Keratinocyte (primary cell): ENCODE measurements at regions not wholly inside any gene's neighbourhood (a gene's known extent, or its start where the extent isn't known, plus 50 kb on each side); places are given as distances from the start of the nearest gene placed in this dataset.

Experiments used
- DNase-seq: peaks from one replicate; pipeline ENCODE4 v3.0.0-alpha.2; 2011; ENCODE audit warnings: low read depth, missing footprints, low spot score
- FAIRE-seq: peaks from 2 replicates; lab custom pipeline; 2011; peaks lifted over from hg19 to GRCh38; lab: Jason Lieb, UNC
- H2AFZ ChIP-seq: 2 replicates; pipeline ENCODE4 v1.6.0; 2012; ENCODE audit warnings: low read length, control low read depth, inconsistent platforms; ENCODE audit not compliant: control insufficient read depth
- H3K27ac ChIP-seq: 2 replicates; pipeline ENCODE4 v1.5.1; 2011; ENCODE audit warnings: low read length; ENCODE audit not compliant: control insufficient read depth, insufficient read depth
- H3K27me3 ChIP-seq: 3 replicates; pipeline ENCODE4 v1.6.0; 2011; ENCODE audit warnings: low read length; ENCODE audit not compliant: control insufficient read depth, insufficient read depth; ENCODE audit errors: extremely low read depth
- H3K36me3 ChIP-seq, 2 experiments: 2 replicates in 1 of 2; 3 replicates in 1 of 2; pipeline ENCODE4 v1.5.1; 2011; ENCODE audit warnings: low read length in 2 of 2, mild to moderate bottlenecking in 1 of 2; ENCODE audit not compliant: control insufficient read depth in 2 of 2, insufficient read depth in 2 of 2; ENCODE audit errors: extremely low read depth in 1 of 2
- H3K4me1 ChIP-seq: 3 replicates; pipeline ENCODE4 v1.5.1; 2011; ENCODE audit warnings: low read length; ENCODE audit not compliant: control insufficient read depth, insufficient read depth; ENCODE audit errors: extremely low read depth
- H3K4me2 ChIP-seq: 3 replicates; pipeline ENCODE4 v1.6.0; 2011; ENCODE audit warnings: low read depth, low read length; ENCODE audit not compliant: control insufficient read depth, insufficient read depth; ENCODE audit errors: extremely low read depth
- H3K4me3 ChIP-seq, 3 experiments: fragments of 200-600 bp in 1 of 3; sonication (generic) in 1 of 3; 2 replicates in 2 of 3; 3 replicates in 1 of 3; pipeline ENCODE4 v1.5.1; 2011 to 2016; ENCODE audit warnings: low read length in 3 of 3, mild to moderate bottlenecking in 3 of 3, control low read depth in 2 of 3, inconsistent platforms in 1 of 3, low read depth in 1 of 3, mixed read lengths in 1 of 3, mixed run types in 1 of 3, moderate library complexity in 1 of 3; ENCODE audit not compliant: control insufficient read depth in 2 of 3, insufficient read depth in 2 of 3; ENCODE audit errors: extremely low read depth in 1 of 3
- H3K79me2 ChIP-seq: 2 replicates; pipeline ENCODE4 v1.6.0; 2012; ENCODE audit warnings: low read length; ENCODE audit not compliant: control insufficient read depth, insufficient read depth
- H3K9ac ChIP-seq: 3 replicates; pipeline ENCODE4 v1.6.0; 2011; ENCODE audit warnings: low read length; ENCODE audit not compliant: control insufficient read depth, insufficient read depth; ENCODE audit errors: extremely low read depth
- H3K9me1 ChIP-seq: 3 replicates; pipeline ENCODE4 v1.6.0; 2011; ENCODE audit warnings: low read length; ENCODE audit not compliant: control insufficient read depth, insufficient read depth; ENCODE audit errors: extremely low read depth
- H3K9me3 ChIP-seq: 2 replicates; pipeline ENCODE4 v1.5.1; 2012; ENCODE audit warnings: low read depth, low read length; ENCODE audit not compliant: control insufficient read depth
- H4K20me1 ChIP-seq: 3 replicates; pipeline ENCODE4 v1.6.0; 2011; ENCODE audit warnings: low read length; ENCODE audit not compliant: control insufficient read depth, insufficient read depth; ENCODE audit errors: extremely low read depth
- CTCF ChIP-seq, 3 experiments: IDR thresholded peaks in 1 of 3; conservative IDR thresholded peaks in 1 of 3; optimal IDR thresholded peaks in 1 of 3; 2 replicates in 2 of 3; 3 replicates in 1 of 3; pipeline versions ENCODE3 to v1.5.1; 2011; ENCODE audit warnings: low read length in 3 of 3, mild to moderate bottlenecking in 3 of 3, moderate library complexity in 2 of 3, control low read depth in 1 of 3, inconsistent platforms in 1 of 3; ENCODE audit not compliant: insufficient read depth in 2 of 3; ENCODE audit errors: extremely low read depth in 1 of 3
- EZH2 ChIP-seq: IDR thresholded peaks from one replicate; pipeline ENCODE4 v1.6.1; 2012; ENCODE audit warnings: inconsistent platforms, mild to moderate bottlenecking, low read length, moderate library complexity
- dilution Hi-C: fragments of 300-500 bp; cut with MboI; formaldehyde crosslinking; loops from one replicate; pipeline ENCODE4 v1.7.0; 2020; ENCODE audit warnings: low sequenced_read_pairs; ENCODE audit not compliant: extremely low pct_ligation_motif_present

GRCh38 chr9:78577156-78577906 is 280.4 kb downstream of the PSAT1 start:
- H3K9me1 ChIP-seq, result no peaks in the 10 kb centered on the region
- no peak for FAIRE-seq
- H3K9me3 ChIP-seq, result no peaks in the 10 kb centered on the region
- H3K4me2 ChIP-seq, result no peak overlapping the region
- no peak overlapping the region for H3K4me3 ChIP-seq
- dilution Hi-C loops, result no loop called here
- H2AFZ ChIP-seq, result no peak overlapping the region
- no peak for TF ChIP-seq CTCF (optimal IDR thresholded peaks at IDR 0.05 in 1 of 3, IDR thresholded peaks at IDR 0.05 in 1 of 3, conservative IDR thresholded peaks at IDR 0.05 in 1 of 3; ENCODE audit: extremely low read depth in 1 of 3, insufficient read depth in 2 of 3, low read length in 3 of 3)
- TF ChIP-seq EZH2, result no peak
- DNase-seq, result no peak
- no peak overlapping the region for H3K9ac ChIP-seq
- H4K20me1 ChIP-seq, result no peaks in the 10 kb centered on the region
- no peaks in the 10 kb centered on the region for H3K27me3 ChIP-seq
- no peaks in the 10 kb centered on the region for H3K79me2 ChIP-seq
- H3K36me3 ChIP-seq, result no peaks in the 10 kb centered on the region
- H3K4me1 ChIP-seq, result no peaks in the 10 kb centered on the region
- no peak overlapping the region for H3K27ac ChIP-seq

- Histone ChIP-seq H3K79me2 (no peaks in the 10 kb centered on the region), H3K9me1 (no peaks in the 10 kb centered on the region), H3K9ac (no peak overlapping the region), H3K27ac (no peak overlapping the region), H3K4me1 (no peaks in the 10 kb centered on the region), H3K4me2 (no peak overlapping the region), H2AFZ (no peak overlapping the region), H3K4me3 (no peak overlapping the region), H4K20me1 (no peaks in the 10 kb centered on the region), H3K36me3 (no peaks in the 10 kb centered on the region), H3K9me3 (no peaks in the 10 kb centered on the region), H3K27me3 (no peaks in the 10 kb centered on the region)
- DNase-seq, result no peak
- no peak for FAIRE-seq
- TF ChIP-seq CTCF (optimal IDR thresholded peaks at IDR 0.05 in 1 of 3, IDR thresholded peaks at IDR 0.05 in 1 of 3, conservative IDR thresholded peaks at IDR 0.05 in 1 of 3; ENCODE audit: extremely low read depth in 1 of 3, insufficient read depth in 2 of 3, low read length in 3 of 3), result no peak
- TF ChIP-seq EZH2, result no peak
- dilution Hi-C loops, result no loop called here
Observed at GRCh38 chr9:78578072-78578471, 281.1 kb downstream of the PSAT1 start.
